GM12873 (cell line): ENCODE measurements at regions not wholly inside any gene's neighbourhood (a gene's known extent, or its start where the extent isn't known, plus 50 kb on each side); places are given as distances from the start of the nearest gene placed in this dataset.

ENCODE experiments used
- CTCF ChIP-seq: IDR thresholded peaks from 2 replicates; pipeline ENCODE4 v1.5.1; 2012; ENCODE audit warnings: low read depth, mild to moderate bottlenecking, moderate library complexity, low read length, control low read depth; ENCODE audit not compliant: insufficient read depth; ENCODE audit errors: missing control alignments

GRCh38 chr7:25930492-25931048, 221.4 kb upstream of the NFE2L3 start:
- TF ChIP-seq CTCF = no peak

- TF ChIP-seq CTCF = no peak
Observed at GRCh38 chr7:25931156-25931555, 220.8 kb upstream of the NFE2L3 start.

GRCh38 chr7:25933921-25934320, 218.1 kb upstream of the NFE2L3 start:
- no peak for TF ChIP-seq CTCF

- no peak for TF ChIP-seq CTCF
Observed at GRCh38 chr7:25940086-25940906, 211.7 kb upstream of the NFE2L3 start.

- no peak for TF ChIP-seq CTCF
Observed at GRCh38 chr7:25944777-25945515, 207.1 kb upstream of the NFE2L3 start.

- TF ChIP-seq CTCF = no peak
Observed at GRCh38 chr7:25945608-25946007, 206.4 kb upstream of the NFE2L3 start.

GRCh38 chr7:25946181-25946580, 205.8 kb upstream of the NFE2L3 start:
- no peak for TF ChIP-seq CTCF
